Activated CD8-positive, alpha-beta memory T cell treated with anti-CD3 and anti-CD28 coated beads for 1 hour (primary cell): ENCODE measurements at regions not wholly inside any gene's neighbourhood (a gene's known extent, or its start where the extent isn't known, plus 50 kb on each side); places are given as distances from the start of the nearest gene placed in this dataset.

Experiments used
- DNase-seq, 2 donors: peaks; one replicate each; pipeline ENCODE4 v3.0.0-alpha.2; 2020; ENCODE audit warnings: low read depth in 1 of 2; ENCODE audit errors: extremely low read depth in 1 of 2

- no peak for DNase-seq
Measured at GRCh38 chr12:130070126-130070611, 92.1 kb upstream of the FZD10 start.

- DNase-seq = no peak
Measured at GRCh38 chr12:130073721-130074120, 88.5 kb upstream of the FZD10 start.

- no peak for DNase-seq
Measured at GRCh38 chr12:130074661-130075406, 87.4 kb upstream of the FZD10 start.

GRCh38 chr12:130075497-130076076 lies 86.7 kb upstream of the FZD10 start:
- no peak for DNase-seq

- DNase-seq = no peak
Measured at GRCh38 chr12:130076126-130076525, 86.1 kb upstream of the FZD10 start.

- no peak for DNase-seq
Measured at GRCh38 chr12:130076752-130077151, 85.5 kb upstream of the FZD10 start.

DNA sequence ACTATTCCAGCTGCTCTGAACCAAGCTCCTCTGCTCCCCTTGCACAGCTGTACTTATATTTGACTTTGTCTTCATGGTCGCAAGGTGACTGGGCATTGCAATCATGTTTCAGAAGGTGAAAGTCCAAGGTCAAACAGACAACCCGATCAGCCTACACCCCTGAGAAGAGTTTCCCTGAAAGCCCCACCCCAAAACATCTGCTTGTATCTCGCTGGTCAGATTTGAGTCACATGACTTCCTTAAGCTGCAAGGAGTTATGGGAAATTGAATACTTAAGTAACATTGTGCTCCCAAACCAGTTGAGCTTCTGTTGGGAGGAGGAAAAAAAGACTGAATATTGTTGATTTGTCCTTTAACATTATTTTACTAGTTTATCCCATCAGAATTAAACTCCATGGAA lies 83.4 kb upstream of the FZD10 start:
- no peak for DNase-seq

- no peak for DNase-seq
Measured at GRCh38 chr12:130079279-130079678, 83.0 kb upstream of the FZD10 start.

GRCh38 chr12:130080205-130080604 lies 82.1 kb upstream of the FZD10 start:
- DNase-seq = no peak

DNA sequence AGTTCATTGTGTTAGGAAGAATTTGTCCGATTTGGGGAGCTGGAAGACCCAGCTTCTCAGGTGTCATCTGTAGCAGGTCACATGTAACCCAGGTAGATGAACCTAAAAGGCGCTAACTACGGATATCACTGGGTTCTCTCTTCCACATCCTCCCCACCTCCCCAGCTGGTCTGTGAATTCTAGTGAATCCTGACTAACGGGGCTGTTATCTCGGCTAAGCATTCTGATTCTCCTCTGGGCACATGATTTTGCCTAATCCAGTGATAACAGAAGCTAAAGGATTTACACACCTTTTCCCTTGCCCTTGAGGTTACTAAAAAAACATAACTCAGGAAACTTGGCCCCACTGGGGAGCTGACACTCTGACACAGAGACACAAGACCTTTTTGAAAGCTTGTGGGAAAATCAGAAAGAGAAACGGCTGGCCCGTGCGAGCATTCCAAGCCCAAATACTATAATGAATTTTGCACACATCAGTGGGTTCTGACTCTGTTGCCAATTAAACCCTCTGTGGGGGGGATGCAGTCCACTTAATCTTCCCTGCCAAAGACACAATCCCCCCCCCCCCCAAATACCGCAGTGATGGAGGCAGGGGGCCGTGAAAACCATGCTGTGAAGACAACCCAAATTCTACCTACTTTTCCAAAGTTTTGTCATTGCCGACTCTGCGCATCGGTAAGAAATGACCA lies 81.0 kb upstream of the FZD10 start:
- DNase-seq = no peak

GRCh38 chr12:130083002-130083401 lies 79.3 kb upstream of the FZD10 start:
- no peak for DNase-seq

GRCh38 chr12:130083734-130084133 lies 78.5 kb upstream of the FZD10 start:
- no peak for DNase-seq

- no peak for DNase-seq
Measured at GRCh38 chr12:130084359-130084758, 77.9 kb upstream of the FZD10 start.

GRCh38 chr12:130086248-130086647 lies 76.0 kb upstream of the FZD10 start:
- no peak for DNase-seq

DNA sequence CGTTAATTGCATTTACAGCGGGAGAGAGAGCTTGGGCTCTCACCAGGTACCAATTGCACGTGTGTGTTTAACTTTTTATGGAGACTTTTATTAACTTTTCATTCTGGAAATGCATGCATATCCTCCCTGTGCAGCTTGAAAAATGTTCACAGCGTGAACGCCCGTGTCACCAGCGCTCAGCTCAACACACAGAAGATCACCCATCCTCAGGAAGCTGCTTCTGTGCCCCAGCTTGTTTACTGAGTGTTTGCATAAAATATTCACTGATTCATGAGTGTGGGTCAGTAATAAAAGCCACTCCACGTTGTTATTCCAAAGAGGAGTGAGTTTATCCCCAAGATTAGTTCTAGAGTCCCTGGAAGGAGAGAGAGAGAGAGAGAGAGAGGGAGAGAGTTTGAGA lies 75.5 kb upstream of the FZD10 start:
- DNase-seq = no peak

DNA sequence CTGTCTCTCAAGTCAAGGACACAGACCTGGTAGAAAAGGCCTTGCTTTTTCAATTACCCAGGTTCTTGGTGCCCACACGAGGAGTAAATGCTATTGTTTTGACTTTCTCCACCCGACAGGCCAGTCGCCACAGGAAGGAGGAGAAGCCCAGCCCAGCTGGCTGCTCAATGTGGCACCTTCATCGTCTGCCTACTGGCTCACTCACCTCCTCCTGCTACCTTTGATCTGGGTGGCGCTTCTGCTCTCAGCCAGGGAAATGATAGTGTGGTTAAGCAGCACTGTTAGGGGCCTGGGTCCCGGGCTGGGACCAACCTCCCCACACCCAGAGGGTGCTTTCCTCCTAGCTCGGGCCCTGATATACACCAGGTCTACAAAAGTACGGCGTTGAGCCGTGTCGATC lies 75.0 kb upstream of the FZD10 start:
- no peak for DNase-seq

- DNase-seq = no peak
Measured at GRCh38 chr12:130088504-130088903, 73.8 kb upstream of the FZD10 start.

GRCh38 chr12:130090542-130090941 lies 71.7 kb upstream of the FZD10 start:
- DNase-seq = no peak

DNA sequence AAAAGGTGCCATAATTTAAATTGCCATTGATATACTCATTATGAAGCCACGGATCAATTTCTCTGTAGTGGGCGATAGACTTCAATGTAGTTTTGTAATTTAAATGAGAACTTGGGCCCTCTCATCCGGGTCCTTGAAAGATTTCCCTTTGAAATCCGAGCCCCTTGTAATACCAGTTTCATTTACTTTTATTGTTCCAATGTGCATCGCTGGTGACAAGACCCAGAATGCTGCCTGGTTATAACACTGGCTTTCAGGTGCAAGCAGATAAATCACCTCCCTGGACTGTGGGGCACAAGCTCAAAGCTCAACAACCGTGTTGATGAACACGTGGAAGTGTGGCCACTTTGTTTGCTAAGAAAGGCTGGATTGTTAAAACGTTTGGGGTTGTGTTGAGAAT lies 68.9 kb upstream of the FZD10 start:
- no peak for DNase-seq

DNA sequence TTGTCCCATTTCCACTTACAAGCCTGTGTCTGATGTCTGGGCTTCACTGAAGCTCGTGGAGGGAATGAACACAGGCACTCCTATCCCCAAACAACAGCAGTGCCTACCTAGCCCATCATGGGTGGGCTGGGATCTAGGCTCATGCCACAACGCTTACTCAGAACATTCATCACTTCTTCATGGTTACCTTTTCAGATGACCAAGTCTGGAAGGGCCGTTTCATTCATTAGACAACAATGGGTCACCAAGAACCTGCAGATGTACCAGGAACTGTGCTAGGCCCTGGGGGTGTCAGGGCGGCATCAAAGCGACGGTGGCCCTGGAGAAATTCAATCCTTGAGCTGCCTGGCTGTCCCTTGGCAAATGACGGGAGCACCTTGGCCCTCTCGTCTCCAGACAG lies 64.9 kb upstream of the FZD10 start:
- no peak for DNase-seq

DNA sequence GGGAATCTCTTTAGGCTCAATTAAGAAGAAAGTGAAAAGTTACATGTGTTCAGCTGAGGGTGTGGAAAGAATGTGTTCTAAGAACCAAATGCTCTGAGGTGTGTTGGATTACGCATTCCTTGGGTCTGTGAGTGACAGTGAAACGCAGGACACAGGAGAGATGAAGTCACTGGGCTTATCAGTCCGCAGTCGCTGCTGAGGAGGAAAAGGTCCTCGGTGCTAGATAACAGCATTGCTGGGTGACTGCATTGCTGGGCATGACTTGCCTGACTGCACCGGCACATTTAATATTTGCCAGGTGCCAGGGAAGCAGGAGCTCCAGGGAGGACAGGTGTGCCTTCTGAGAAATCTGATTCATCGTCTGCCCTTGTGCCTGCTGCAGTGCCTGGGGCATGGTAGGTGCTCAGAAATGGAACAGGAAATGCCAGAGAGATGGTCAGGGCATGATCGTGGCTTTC lies 64.4 kb upstream of the FZD10 start:
- DNase-seq = no peak
